Mucosa of descending colon (tissue), 3 donors: ENCODE measurements at regions not wholly inside any gene's neighbourhood (a gene's known extent, or its start where the extent isn't known, plus 50 kb on each side); places are given as distances from the start of the nearest gene placed in this dataset.
A peak's percentile ranks its signal among the peaks of the same experiment; 100 is the strongest.

ENCODE experiments used
- ATAC-seq: fragments of 200-7000 bp; cut with Tn5 transposase; one replicate; pipeline ENCODE4 v1.9.1; 2020; ENCODE audit warnings: mild to moderate bottlenecking, moderate library complexity
- DNase-seq, 3 donors: peaks; one replicate each; pipeline ENCODE4 v3.0.0-alpha.2; 2020
- H3K36me3 ChIP-seq: fragments of 200-600 bp; one replicate; pipeline ENCODE4 v1.8.0; 2021; ENCODE audit warnings: low read depth, mild to moderate bottlenecking
- H3K4me1 ChIP-seq: fragments of 200-600 bp; one replicate; pipeline ENCODE4 v1.8.0; 2021; ENCODE audit warnings: low read depth, mild to moderate bottlenecking
- H3K4me3 ChIP-seq: fragments of 200-600 bp; one replicate; pipeline ENCODE4 v1.8.0; 2021; ENCODE audit warnings: mild to moderate bottlenecking
- H3K9me3 ChIP-seq: fragments of 200-600 bp; one replicate; pipeline ENCODE4 v1.8.0; 2021; ENCODE audit warnings: mild to moderate bottlenecking
- CTCF ChIP-seq: fragments of 200-600 bp; IDR thresholded peaks from one replicate; pipeline ENCODE4 v1.8.0; 2022; ENCODE audit warnings: antibody characterized with exemption, mild to moderate bottlenecking
- intact Hi-C, 2 donors: fragments of 100-400 bp; cut with DNase I in 1 of 2; cut with micrococcal nuclease in 1 of 2; formaldehyde crosslinking; loops; one replicate each; pipeline versions ENCODE4 v1.11.0 to v1.11.1; 2022; cut with DNase I, micrococcal nuclease
- donor health status: DM: no; HTN: no; CAD: no; lungs with moderate emphysema.
- donor health status: DM: no; HTN: no; CAD: no.
- donor health status: DM: no; HTN: yes; CAD: no.

DNA sequence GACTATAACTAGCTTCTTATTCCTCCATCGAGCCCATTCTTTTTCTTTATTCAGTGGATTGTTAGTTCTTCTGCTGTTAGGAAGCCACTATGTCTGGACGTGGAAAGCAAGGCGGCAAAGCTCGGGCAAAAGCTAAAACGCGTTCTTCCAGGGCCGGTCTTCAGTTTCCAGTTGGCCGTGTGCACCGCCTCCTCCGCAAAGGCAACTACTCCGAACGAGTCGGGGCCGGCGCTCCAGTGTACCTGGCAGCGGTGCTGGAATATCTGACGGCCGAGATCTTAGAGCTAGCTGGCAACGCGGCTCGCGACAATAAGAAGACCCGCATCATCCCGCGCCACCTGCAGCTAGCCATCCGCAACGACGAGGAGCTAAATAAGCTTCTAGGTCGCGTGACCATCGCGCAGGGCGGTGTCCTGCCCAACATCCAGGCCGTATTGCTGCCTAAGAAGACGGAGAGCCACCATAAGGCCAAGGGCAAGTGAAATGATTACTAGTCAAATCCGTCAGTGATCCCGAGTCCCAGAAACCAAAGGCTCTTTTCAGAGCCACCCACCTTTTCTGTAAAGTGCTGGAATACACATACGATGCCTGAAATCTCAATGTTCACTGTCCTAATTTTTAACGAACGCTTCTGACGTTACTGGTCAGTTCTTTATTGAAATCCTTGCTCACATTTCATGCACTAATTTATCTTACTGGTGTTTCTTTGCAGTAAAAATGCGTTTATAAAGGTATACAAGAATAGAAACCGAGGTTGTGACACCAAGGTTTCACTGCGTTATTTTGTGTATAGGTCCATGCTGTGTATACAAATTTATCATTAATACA is 129.9 kb downstream of the HFE start:
- Histone ChIP-seq H3K4me3 (peak overlapping the region; percentile 9), H3K36me3 (peaks cover 6% of the 10 kb centered on the region), H3K9me3 (no peaks in the 10 kb centered on the region), H3K4me1 (peaks cover 13% of the 10 kb centered on the region)
- intact Hi-C loops: loop anchor here in 1 of 2 donors (10.0 kb wide), 1 partner anchor 918 kb away; a partner anchor contains a TSS
- no peak for TF ChIP-seq CTCF
- DNase-seq (peak; percentile 87 to 93 (median 87)), ATAC-seq (peak; percentile 75)

GRCh38 chr6:26217714-26218075 is 130.5 kb downstream of the HFE start:
- DNase-seq: peak in 2 of 3 donors; percentile 46 to 52
- TF ChIP-seq CTCF: no peak

DNA sequence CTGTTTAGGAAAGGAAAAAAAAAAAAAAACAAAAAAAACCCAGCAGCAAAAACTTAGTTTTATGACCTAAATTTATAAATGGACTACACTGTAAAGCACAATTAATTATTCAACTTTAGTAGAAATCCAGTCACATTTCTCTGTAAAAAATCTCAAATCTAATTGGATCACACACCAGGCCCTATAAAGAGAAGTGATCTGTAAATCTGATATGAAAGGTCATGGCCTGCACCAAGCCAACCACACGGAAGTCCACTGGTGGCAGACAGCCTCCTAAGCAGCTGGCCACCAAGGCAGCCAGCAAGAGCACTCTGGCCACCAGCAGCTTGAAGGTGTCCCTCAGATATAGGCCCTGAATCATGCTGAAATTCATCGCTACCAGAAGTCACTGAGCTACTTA is 131.6 kb downstream of the HFE start:
- peaks cover 13% of the 10 kb centered on the region for H3K4me1 ChIP-seq

More at GRCh38 chr6:26217714-26218075, 130.5 kb downstream of the HFE start:
- no peaks in the 10 kb centered on the region for H3K9me3 ChIP-seq
- intact Hi-C loops: loop anchor here in 1 of 2 donors (10.0 kb wide), 1 partner anchor 917 kb away; a partner anchor contains a TSS
- ATAC-seq: no peak
- H3K4me3 ChIP-seq: no peak overlapping the region
- H3K36me3 ChIP-seq: peaks cover 6% of the 10 kb centered on the region
- H3K4me1 ChIP-seq: peaks cover 13% of the 10 kb centered on the region

DNA sequence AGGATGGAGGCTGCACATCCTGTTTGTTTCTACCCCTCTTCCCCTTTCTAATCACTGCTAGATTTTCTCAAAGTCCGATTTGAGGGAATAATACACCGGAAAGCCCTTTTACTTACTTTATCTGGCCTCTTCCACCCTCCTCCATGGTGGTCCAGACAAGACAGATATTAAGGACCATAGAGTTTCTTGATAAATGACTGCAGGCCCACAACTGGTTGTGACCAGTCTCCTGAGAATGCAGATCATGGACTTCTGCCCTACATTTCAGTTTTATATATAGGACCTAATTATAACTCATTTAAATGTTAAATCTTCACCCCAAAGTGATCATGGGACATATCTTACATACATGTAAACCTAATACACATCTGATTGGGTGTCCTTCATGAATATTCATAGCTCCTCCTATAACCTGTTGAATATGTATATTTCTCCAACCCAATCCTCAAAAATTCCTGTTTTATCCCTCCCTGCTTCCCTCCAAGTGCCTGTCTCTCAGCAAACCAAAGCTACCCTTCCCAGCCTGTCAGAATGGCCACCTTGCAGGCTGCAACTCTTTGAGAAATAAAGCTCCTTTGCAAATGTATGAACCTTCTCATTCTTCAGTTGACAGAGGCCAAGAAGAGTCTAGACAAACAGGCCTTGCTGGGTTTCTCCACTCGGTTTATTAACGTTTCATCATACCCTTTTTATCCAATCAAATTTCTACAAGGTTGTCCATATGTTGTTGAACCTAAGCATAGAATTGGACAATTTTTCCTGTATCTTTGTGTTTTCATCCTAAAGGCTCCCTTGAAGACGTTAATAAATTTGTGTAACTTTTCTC is 133.1 kb downstream of the HFE start:
- no peak for TF ChIP-seq CTCF
- DNase-seq (no peak), ATAC-seq (no peak)
- intact Hi-C loops: no loop called here
- peaks cover 6% of the 10 kb centered on the region for H3K36me3 ChIP-seq
- H3K4me1 ChIP-seq: peaks cover 11% of the 10 kb centered on the region
- H3K9me3 ChIP-seq: peaks cover 5% of the 10 kb centered on the region
- H3K4me3 ChIP-seq: no peak overlapping the region

More for the DNA sequence above, 131.6 kb downstream of the HFE start:
- no peak for DNase-seq
- H3K9me3 ChIP-seq: no peaks in the 10 kb centered on the region
- no peak for ATAC-seq
- no peak for TF ChIP-seq CTCF
- no peak overlapping the region for H3K4me3 ChIP-seq
- intact Hi-C loops: loop anchor here in 1 of 2 donors (10.0 kb wide), 1 partner anchor 916 kb away; a partner anchor contains a TSS
- H3K36me3 ChIP-seq: peaks cover 6% of the 10 kb centered on the region

- no peak for TF ChIP-seq CTCF
Measured at GRCh38 chr6:26221186-26221585, 134.0 kb downstream of the HFE start.

More at GRCh38 chr6:26221186-26221585, 134.0 kb downstream of the HFE start:
- H3K9me3 ChIP-seq: peaks cover 5% of the 10 kb centered on the region
- DNase-seq (no peak), ATAC-seq (no peak)
- peaks cover 6% of the 10 kb centered on the region for H3K36me3 ChIP-seq
- intact Hi-C loops: no loop called here
- peaks cover 11% of the 10 kb centered on the region for H3K4me1 ChIP-seq
- no peak overlapping the region for H3K4me3 ChIP-seq
